ENCODE measurements at regions not wholly inside any gene's neighbourhood (a gene's known extent, or its start where the extent isn't known, plus 50 kb on each side); places are given as distances from the start of the nearest gene placed in this dataset.
"Not testable (repeated sequence)": the region's sequence is repeated elsewhere in the genome, so short reads cannot be mapped to it uniquely, and the experiment has no call there.

DNA sequence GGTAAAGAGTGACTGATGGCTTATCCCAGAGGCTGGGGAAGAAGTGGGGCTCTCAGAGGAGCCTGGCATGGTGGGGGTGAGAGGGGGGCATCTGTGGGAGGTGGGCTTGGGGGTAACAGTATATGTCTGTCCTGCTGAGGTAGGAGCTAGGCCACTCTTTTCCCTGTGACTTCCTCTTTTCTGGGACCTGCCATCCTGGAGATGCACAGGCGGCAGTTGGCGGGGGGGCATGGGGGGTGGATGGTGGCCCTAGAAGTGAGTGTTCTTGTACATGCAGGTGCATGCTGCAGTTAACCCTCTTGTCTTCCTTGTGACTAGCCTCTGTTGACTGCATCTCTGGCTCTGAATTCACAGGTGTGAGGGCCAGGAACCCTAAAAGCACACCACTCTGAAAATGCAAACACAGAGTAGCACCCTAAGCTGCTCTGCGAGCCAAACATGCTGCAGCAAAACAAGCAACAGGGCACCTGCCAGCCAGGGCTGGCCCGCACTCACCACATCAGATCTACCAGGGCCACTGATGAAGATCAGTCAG is 123.8 kb upstream of the SHB start:
- no peak for DNase-seq (ENCODE audit: low read depth, low spot score)

DNA sequence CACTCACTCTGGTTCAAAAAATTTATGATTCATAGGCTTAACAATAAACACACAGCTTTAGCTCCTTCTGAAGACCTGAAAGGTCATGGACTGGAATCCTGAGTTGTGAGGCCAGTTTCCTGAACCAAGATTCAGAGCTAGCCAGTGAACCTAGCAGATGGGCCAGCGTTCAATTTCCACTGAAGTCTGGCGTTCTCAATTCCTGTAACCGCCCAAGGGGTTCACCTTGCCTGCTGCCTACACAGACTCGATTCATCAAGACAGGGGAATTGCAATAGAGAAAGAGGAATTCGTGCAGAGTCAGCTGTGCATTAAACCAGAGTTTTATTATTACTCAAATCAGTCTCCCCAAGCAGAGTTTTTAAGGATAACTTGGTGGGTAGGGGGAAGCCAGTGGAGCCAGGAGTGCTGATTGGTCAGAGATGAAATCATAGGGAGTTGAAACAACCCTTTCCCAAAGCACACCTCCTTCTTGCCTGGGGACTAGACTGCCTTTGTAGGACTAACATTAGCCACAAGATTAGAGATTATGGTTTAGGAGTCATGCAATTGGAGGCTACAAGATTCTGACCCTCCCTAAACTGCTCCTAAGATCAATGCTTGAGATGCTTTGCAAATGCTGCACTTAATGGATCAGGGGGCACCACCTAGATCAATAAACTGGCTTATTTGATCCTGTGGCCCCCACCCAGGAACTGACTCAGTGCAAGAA is 117.5 kb upstream of the SHB start:
- no peak for DNase-seq (ENCODE audit: low read depth, low spot score)

DNA sequence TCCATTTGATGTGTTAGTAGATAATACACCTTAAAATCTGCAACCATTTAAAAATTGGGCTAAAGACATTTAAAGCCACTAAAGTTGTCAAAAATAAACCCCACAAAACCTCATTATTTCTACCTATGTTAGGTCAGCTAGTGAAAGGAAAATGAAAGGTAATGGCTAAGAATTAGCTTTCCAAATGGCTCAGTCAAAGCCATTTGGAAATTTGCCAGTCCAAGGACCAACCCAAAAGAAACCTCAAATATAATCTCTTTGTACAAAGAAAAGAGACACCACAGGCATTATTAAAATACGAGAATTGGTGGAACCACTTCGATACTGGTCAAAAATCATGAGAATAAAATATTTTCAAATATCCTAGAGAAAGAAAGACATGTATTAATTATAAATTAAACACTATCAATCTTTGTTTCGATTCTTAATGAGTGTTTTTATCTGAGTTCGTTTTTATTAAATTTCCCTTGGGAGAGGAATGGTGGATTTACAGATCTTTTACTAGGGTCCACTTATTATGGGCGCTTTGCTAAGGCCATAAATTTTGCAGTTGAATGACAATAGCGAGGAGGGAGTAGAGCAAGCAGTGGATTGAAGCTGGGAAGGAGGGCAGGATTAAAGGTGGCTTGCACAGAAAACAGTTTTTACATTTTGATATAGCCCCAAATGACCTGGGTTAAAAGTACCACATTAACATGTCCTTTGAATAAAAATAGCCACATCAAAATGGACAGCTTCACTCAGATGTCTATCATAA is 116.8 kb upstream of the SHB start:
- no peak for DNase-seq (ENCODE audit: low read depth, low spot score)

DNA sequence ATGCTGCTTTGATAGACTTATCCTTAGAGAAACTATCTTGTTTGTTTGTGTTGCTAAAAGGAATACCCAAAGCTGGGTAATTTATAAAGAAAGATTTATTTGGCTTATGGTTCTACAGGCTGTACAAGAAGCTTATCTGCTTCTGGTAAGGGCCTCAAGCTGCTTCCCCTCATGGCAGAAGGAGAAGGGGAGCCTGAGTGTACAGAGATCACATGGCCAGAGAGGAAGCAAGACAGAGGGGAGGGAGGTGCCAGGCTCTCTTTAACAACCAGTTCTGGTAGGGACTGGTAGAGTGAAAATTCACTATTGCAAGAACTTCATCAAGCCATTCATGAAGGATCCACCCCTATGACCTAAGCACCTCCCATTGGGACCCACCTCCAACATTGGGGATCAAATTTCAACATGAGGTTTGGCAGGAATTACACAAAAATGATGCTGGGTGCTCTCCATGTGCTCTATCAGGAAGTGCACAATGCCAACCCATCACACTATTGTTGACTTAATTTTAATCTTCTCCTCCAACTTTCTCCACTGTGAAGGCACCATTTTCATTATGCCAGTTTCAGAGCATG is 115.1 kb upstream of the SHB start:
- peak; percentile 3 for DNase-seq (ENCODE audit: low read depth, low spot score)

DNA sequence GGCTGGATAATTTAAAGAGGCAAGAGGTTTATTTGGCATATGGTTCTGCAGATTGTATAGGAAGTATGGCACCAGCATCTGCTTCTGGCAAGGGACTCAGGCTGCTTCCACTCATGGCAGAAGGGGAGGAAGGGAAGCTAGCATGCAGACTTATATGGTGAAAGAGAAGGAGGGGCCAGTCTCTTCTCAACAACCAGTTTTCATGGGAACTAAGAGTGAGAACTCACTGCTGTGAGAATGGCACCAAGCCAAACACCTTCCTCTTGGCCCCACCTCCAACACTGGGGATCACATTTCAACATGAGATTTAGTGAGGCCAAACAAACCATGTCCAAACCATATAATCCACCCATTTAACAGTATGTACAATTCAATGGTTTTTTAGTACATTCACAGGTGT is 113.3 kb upstream of the SHB start:
- DNase-seq (ENCODE audit: low read depth, low spot score), result no peak

DNA sequence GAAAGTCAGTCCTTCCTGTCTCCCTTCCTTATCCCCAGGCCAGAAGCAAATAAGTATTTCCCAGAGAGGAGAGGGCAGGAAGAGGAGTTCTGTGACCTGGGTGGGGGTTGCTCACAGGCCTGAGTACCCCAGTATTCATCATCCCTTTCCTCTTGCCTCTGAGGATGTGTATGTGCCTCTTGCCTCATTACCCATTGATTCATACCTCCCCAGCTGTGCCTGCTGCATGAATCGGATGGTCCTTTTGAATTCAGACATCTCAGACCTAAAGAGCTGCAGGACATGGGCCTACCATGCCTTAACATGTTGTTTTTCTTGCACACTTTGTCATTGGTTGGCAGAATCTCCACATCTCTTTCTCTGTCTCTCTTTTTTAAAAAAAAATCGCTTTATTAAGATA is 112.8 kb upstream of the SHB start:
- DNase-seq (ENCODE audit: low read depth, low spot score), result no peak

DNA sequence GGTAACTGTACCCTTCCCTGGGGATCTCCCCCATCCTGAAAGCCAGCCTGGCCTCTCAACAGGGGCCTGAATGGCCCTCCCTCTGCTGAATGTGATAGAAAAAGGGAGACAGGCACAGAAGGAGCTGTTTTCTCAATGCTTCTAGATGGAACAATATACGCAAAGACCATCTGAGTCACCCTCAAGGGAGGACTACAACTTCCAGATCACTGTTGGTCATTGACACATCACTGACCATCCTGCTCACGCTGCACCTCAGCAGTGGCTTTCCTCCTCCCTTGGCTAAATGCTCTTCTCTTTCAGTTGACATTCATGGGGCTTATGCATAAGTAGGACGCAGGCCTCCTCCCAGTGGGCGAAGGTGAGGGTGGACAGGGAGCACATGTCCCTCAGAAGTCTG is 112.2 kb upstream of the SHB start:
- DNase-seq (ENCODE audit: low read depth, low spot score), result no peak

DNA sequence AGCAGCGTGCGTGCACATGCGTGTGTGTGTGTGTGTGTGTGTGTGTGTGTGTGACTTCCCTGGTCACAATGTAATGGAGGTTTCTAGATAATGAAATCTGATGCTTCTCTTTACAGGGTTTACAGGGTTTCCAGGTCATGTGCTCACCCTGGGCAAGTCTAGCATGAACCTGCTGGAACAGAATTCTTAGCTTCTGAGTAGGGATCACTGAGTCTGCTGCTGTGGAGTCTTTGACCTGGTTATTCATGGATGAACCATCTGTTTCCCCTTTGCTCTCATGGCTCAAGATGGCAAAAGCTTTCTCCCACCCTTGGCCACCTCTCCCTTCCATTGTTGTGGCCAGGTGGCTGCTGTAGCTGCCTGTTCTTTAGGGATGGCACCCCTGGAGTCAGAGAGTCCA is 111.6 kb upstream of the SHB start:
- DNase-seq (ENCODE audit: low read depth, low spot score), result no peak

DNA sequence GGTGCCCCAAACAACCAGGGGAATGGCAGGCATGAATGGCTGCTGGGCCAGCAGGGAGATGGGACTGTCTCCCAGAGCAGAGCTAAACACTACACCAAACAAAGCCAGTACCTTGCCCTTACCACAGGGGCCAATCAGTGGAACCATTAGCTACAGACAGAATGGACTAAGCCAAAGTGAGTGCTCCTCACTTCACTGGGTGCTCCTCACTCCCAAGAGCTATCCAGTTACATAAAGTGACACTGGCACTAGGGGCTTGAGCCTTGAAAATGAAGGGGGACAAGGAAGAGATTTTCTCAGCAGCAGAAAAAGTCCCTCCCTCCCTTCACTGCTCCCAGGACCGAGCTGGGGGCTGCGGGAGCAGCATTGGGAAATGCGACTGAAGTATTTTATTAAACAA is 110.9 kb upstream of the SHB start:
- DNase-seq (ENCODE audit: low read depth, low spot score), result no peak

DNA sequence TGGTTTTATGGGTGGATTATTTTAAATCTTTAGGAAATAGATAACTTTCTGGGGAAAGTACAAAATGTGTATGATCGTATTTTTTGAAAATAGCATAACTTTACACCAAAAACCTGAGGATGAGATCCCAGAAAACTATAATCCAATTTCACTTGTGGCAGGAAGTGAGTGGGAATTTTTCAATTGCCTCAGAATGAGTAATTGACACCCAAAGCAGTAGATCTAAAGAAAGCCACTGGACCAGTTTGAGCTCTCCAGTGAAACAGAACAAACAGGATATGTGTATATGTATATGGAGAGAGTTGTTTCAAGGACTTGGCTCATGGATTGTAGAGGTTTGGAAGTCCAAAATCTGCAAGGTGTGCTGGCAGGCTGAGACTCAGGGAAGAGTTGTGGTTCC is 109.2 kb upstream of the SHB start:
- no peak for DNase-seq (ENCODE audit: low read depth, low spot score)

DNA sequence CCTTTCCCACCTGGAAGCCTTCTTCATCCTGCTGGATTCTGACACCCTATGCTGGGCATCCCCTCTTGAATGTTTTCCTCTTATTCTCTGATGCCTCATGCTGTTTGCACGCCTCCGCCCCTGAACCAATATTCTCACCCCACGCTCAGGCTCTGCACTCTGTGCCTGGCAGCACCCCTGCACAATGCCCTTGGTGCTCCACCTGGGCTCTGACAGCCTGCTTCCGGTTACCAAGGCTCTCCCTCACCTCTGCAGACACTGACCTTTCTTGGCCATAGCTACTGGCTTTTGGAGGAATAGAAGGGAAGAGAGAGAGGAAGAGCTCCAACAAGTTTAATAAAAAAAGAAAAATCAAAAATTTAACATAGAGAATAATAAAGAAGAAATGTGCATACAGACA is 108.7 kb upstream of the SHB start:
- no peak for DNase-seq (ENCODE audit: low read depth, low spot score)

DNA sequence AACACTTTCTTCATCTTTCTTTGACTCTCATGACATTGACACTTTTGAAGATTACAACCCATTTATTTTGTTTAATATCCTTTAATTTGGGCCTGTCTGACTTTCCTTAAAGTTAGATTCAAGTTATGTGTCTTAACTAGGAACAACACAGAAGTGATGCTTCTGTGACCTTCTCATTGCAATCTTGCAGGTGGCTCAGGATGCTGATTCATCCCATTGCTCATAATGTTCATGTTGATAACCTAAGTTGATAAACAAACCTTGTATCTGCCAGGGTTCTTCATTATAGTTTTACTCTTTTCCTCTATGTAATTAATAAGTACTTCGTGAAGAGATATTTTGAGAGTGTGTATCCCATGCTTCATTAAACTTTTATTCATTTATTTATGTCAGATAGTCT is 107.2 kb upstream of the SHB start:
- DNase-seq (ENCODE audit: low read depth, low spot score), result no peak

DNA sequence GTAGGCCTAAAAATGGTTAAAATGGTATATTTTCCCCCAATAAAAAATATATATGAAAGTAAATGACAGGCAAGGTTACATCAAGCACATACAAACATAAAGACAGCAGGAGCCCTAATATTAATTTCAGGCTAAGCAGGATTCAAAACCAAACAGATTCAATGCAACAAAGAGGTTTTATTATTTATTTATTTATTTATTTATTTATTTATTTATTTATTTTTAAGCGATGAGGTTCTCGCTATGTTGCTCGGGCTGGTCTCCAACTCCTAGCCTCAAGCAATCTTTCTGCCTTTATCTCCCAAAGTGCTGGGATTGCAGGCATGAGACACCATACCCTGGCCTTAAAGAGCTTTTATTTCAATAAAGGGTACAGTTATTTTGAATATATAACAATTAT is 106.4 kb upstream of the SHB start:
- no peak for DNase-seq (ENCODE audit: low read depth, low spot score)

DNA sequence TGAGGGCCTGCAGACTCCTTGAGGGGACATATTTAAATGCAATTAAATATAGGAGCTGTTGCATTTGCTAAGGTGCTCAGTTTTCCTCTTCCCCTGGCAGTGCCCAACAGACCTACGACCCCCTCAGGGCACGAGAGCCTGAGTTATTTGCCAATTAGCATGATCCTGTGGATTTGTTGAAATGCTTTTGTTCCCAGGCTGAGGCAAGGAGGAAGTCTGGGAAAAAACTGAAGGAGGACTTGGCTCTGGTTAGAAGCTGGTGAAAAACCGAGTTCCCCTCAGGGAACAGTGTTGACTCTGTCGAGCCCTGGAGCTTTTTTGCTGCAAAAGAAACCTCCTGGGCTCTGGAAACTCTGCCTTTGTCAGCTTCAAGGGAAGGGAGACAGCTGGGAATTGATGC is 103.6 kb upstream of the SHB start:
- DNase-seq (ENCODE audit: low read depth, low spot score), result no peak

DNA sequence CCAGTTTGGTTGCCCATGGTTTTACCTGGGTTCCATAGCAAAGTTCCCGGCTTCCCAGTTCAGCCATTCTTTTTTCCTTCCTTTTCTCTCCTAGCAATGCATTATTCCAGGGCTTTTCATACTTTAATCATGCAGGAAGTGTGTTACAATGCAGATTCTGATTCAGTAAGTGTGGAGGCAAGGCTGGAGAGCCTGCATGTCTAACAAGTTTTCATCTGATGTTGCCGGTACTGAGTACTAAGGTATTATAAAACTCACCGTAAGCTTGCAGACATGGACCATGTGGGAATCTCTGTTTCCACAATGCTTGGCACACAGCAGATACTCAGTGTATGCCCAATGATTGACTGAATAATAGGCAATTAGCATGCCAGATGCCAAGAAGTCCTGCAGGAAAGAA is 102.9 kb upstream of the SHB start:
- no peak for DNase-seq (ENCODE audit: low read depth, low spot score)

DNA sequence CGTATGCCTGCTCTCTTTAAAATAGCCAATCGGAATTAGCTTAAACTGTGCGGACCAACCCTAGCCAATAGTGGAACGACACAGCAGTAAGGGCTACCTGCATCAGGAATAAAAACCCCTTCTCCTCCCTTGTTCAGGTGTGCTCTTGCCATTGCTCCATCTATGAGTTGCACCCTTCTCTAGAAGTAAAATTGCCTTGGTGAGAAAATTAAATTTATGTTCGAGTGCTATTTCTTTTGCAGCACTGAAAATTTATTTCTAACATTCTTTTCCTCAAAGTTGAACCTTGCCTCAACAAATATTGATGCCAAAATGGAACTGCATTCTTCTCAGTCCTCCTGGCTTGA is 102.5 kb upstream of the SHB start:
- DNase-seq (ENCODE audit: low read depth, low spot score), result no peak

DNA sequence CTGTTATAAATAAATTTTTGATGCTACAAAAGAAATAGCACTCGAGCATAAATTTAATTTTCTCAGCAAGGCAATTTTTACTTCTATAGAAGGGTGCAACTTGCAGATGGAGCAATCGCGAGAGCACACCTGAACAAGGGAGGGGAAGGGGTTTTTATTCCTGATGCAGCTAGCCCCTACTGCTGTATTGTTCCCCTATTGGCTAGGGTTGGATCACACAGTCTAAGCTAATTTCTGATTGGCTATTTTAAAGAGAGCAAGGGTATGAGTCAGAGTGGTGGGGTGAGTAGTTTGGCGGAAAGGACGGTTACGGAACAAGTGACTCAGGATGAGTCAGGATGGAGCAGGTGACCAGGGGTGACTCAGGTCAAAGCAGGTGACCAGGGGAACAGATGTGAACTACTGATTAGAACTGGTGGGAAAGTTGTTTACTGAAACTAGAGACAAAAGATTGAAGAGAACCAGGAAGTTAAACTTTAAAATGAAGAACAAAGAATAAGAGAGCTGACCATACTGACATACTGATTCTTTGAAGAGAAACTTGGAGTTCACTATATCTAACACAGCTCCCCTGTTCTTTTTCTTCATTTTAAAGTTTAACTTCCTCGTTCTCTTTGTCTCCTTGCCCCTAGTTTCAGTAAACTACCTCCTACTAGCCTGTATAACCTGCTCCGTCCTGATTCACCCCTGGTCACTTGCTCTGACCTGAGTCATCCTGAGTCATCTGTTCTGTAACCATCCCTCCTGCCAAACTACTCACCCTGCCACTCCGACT is 101.9 kb upstream of the SHB start:
- DNase-seq (ENCODE audit: low read depth, low spot score), result not testable (repeated sequence)

DNA sequence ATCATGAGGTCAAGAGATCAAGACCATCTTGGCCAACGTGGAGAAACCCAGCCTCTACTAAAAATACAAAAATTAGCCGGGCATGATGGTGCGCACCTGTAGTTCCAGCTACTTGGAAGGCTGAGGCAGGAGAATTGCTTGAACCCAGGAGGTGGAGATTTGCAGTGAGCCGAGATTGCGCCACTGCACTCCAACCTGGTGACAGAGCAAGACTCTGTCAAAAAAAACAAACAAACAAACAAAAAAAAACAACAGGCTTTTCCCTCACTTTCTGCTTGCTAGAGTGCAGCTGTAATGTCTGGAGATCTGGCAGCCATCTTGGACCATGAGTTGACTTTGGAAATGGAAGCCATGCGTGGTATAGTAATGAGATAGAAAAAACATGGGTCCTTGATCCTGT is 101.1 kb upstream of the SHB start:
- DNase-seq (ENCODE audit: low read depth, low spot score), result not testable (repeated sequence)

DNA sequence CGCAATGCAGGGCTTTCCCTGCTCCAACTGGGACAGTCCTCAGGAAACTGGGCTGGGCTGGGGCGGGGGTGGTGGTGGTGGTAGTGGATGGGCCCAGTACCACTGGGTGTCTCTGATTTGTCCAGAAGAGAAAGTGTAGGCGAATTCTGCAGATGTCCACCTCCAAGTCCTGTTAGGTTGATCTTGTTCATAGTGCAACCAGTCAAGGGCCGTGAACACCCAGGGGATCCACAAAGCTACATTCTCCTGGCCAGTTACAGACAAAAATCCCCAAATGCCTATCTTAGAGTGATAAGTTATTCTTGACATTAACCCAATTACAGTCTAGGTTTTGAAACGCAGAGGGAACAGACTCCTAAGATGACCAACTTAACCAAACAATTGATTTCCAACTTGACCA is 97.5 kb upstream of the SHB start:
- DNase-seq (ENCODE audit: low read depth, low spot score), result no peak

DNA sequence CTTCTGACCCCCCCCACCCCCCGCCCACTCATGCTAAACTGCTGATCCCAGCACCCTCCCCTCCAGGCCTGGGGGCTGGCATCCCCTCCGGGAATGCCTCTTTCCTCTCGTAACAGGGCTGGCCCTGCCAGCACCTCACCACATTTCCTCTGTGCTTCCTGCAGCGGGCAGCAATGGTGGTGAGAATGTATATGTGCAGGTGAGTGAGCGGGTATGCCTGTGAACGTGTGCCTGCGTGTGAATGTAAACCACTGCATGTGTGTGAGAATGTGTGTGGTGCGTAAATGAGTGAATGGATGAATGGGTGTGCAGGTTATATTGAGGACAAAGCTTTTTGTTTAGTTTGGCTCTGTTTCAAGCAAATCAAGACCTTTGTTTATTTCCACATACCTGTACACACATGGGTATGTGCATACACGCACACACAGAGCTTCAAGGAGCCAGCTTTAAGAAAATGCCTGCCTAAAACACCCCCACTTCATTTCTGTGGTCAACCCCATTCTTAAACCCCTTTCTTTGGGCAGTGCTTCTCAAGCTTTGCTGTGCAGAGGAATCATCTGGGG is 95.7 kb upstream of the SHB start:
- DNase-seq (ENCODE audit: low read depth, low spot score), result no peak

DNA sequence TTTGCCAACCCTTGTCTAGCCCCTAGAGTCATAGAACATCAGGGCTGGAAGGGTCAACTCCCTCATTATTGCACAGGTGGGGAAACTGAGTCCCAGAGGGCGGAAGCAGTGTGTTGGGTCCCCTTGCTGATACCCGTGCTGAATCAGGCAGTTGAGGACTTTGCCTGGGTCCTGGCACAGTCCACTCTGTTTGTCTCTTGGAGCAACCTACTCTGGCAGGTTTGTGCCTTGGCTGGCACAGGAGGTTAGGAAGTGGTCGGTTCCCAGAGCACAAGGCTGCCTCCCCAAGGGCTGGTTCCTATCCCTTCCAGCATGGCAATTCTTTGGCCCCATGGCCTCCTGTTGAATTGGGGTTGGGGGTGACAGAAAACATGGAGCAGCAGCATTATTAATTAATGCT is 94.5 kb upstream of the SHB start:
- DNase-seq (ENCODE audit: low read depth, low spot score), result no peak

Measured in smooth muscle cell of the brain vasculature (primary cell).